GM18951 (cell line): ENCODE measurements at regions not wholly inside any gene's neighbourhood (a gene's known extent, or its start where the extent isn't known, plus 50 kb on each side); places are given as distances from the start of the nearest gene placed in this dataset.

ENCODE experiments used
- POLR2A ChIP-seq: IDR thresholded peaks from 4 replicates; pipeline ENCODE4 v1.6.1; 2011; ENCODE audit warnings: mild to moderate bottlenecking; ENCODE audit not compliant: insufficient read length, insufficient read depth; ENCODE audit errors: extremely low read depth
- in situ Hi-C: fragments of 300-500 bp; cut with MboI; formaldehyde crosslinking; loops from one replicate; pipeline ENCODE4 v1.12.0; 2022; ENCODE audit warnings: low sequenced_read_pairs, mixed read lengths, inconsistent platforms; ENCODE audit not compliant: unreplicated experiment

- TF ChIP-seq POLR2A = no peak
- in situ Hi-C loops = no loop called here
Measured at GRCh38 chr2:145123606-145124005, 603.7 kb upstream of the ZEB2 start.

DNA sequence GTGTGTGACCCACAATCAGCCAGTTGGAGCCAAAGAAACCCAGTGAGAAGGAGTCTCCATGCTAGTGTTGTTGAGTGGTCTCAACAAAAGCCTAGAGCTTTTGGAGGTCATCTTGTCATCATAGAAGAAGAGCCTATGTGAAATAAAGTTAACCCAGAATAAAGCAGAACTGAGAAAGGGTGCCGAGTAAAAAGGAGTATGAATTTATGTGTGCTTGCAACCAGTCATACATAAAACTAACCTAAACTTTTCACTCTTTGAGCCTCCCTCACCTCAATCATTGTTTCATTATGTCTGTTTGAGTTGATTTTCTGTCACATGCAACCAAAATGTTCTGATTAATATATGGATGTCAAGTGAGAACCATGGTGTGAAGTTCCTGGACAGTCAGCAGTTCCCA is 599.3 kb upstream of the ZEB2 start:
- in situ Hi-C loops = no loop called here
- no peak for TF ChIP-seq POLR2A

DNA sequence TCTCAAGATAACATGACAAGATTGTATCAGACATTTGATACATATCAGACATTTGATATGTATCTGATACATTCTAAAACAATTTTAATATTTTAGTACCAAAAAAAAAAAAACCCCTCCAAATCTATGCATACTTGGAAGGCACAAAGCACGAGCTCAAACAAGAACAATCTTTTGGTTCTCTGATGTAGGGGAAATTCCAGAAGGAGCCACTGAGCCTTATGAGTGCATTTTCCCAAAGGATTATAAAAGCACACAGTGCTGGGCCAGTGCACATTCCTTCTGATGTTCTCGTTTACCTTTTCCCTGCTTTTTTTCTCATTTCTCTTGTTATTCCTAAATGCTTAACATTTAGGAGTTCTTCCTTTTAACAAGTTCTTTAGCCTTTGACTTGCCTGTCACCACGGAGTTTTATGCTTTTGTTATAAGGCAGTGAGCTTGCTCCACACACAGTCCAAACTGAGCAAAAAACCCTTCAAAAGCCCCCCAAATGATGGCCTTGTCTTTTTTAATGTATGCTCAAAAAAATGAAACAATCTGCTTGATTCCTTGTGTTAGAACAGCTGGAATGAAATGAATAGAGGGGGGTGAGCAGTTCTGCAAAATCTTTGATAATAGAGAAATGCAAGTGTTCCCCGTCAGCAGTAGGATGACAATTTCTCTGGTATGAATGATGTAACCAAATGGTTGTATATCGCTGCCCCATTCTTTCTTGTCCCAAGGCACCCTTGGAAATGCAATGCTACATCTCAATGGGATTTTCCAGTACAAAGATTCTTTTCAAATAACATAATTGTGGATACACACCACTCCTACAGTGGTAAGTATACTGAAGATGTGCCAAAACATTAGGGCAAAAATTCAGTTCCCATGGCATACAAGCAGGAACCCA is 597.2 kb upstream of the ZEB2 start:
- no peak for TF ChIP-seq POLR2A
- in situ Hi-C loops = no loop called here

DNA sequence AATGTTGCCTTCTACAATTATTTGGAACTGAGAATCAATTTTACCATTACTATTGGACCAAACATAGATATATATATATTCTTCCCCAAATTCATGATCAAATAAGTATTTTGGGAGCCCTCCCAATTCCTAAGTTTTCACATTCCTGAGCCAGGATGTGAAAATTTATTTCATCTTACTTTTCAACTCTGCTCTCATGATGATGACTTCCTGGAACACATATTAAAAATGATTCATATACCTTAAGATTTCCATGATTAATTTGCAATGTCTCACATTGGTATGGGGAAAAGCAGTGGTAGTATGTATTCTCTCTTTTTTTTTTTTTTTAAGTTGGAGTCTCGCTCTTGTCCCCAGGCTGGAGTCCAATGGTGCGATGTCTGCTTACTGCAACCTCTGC is 596.1 kb upstream of the ZEB2 start:
- no peak for TF ChIP-seq POLR2A
- in situ Hi-C loops = no loop called here

DNA sequence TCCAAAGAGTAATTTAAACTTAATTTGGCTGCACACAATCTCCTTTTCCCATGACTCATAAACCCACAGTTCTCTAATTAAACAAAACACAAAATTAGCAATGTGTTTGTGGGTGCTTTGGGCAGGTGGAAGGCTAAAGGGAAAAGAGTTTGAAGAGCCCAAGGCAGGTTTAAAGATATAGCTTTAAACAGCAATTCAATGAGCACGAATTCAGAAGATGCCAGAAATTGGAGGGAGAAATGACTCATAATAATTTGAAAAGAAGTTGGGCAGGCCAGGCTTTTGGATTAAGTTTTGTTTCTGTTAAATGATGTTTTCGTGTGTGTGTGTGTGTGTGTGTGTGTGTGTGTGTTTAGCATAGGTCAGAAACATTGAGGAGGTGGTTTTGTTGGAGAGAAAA is 594.8 kb upstream of the ZEB2 start:
- no peak for TF ChIP-seq POLR2A
- in situ Hi-C loops = no loop called here

DNA sequence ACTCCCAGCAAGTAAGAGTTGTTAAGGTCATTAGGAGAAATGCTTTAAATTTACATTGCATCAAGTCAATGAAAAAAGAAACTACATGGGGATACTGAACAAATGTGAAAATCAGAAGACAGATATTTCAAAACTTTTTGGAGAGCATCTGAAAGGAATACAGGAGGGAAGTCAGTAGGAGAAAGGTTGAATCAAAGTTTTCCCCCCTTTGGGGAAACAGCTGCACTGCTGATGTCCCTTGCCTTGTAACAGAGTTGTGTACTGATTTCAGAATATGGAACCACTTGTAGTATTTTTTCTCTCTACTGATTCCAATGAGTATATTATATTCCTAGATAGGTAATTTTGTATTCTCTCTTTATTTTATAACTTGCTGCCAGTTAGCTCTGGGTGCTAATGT is 592.5 kb upstream of the ZEB2 start:
- TF ChIP-seq POLR2A = no peak
- in situ Hi-C loops = no loop called here

- in situ Hi-C loops = no loop called here
- no peak for TF ChIP-seq POLR2A
Measured at GRCh38 chr2:145110668-145111356, 590.9 kb upstream of the ZEB2 start.

DNA sequence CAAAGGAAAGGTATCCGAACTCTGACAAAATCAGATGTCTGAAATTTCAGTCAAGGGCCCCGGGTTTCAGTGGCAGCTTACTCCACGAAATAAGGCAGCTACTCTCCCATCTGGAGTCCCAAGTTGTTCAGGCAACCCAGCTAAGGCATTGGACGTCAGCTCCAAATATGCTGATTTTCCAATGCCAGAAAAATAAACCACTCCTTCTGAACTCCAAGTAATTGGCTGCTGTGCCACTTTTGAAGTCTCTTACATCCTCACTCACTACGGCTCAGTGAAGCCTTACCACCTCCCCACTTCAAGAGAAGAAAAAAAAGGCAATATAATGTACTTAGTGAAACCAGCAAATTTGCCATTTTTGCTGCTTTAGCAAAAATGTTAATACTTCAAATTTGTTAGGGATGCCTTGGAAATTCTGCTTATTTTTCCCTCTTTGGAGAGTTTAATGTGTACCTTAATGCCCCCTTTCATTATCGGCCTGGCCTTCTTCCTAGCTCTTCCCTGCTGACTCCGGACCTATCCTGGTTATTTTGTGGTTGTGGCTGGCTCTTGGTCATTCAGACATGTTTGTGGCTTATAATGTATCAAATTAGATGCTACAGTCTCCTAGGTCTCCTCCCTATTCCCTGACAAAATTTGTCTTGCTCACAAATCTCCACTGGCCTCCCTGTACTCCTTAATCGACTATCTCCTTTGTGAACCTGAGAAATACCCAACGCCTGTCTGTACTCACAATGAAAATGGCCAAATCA is 589.2 kb upstream of the ZEB2 start:
- in situ Hi-C loops = no loop called here
- no peak for TF ChIP-seq POLR2A

DNA sequence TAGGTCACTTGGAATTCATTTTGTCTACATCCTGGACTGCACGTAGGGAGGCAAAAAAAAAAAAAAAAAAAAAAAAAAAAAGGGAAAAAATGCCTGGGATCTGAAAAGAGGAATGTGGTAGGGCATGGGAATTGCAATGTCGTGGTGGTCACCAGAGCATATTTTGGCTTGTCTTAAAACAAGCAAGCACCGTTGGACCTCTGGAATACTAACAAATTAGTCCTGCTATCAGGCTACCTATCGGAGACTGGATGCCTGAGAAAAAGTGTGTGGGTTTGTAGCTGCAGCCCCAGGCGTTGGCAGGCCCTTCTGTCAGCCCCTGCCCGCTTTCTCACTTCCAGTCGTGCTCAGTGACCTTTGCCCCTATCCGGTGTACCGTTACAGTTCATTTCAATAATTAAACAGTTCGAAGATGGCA is 588.5 kb upstream of the ZEB2 start:
- in situ Hi-C loops = no loop called here
- TF ChIP-seq POLR2A = no peak

DNA sequence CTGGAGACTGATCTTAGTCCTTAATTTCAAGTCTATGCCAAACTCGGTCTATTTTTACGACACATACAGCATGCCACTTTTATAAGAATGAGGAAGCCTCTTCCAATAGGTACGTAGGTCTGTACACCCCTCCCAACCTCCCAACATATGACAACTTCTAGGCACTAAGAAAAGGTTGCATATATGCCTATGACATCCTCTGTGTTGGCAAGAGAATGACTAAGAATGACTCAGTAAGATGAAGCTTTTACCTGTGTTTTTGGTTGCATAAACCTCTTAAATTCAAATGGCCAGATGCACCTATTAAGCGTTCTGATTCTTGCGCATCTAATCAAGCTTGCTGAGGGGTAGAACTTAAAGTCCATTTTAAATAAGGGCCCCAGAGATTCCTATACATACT is 586.4 kb upstream of the ZEB2 start:
- in situ Hi-C loops = no loop called here

GRCh38 chr2:145102706-145103105 is 582.8 kb upstream of the ZEB2 start:
- TF ChIP-seq POLR2A = no peak
- in situ Hi-C loops = no loop called here

More for the DNA sequence above, 586.4 kb upstream of the ZEB2 start:
- TF ChIP-seq POLR2A = no peak

- no peak for TF ChIP-seq POLR2A
- in situ Hi-C loops = no loop called here
Measured at GRCh38 chr2:145100301-145100700, 580.4 kb upstream of the ZEB2 start.

- no peak for TF ChIP-seq POLR2A
- in situ Hi-C loops = no loop called here
Measured at GRCh38 chr2:145096582-145096981, 576.7 kb upstream of the ZEB2 start.
